ENCODE measurements at regions not wholly inside any gene's neighbourhood (a gene's known extent, or its start where the extent isn't known, plus 50 kb on each side); places are given as distances from the start of the nearest gene placed in this dataset.
"Not testable (repeated sequence)": the region's sequence is repeated elsewhere in the genome, so short reads cannot be mapped to it uniquely, and the experiment has no call there.

DNA sequence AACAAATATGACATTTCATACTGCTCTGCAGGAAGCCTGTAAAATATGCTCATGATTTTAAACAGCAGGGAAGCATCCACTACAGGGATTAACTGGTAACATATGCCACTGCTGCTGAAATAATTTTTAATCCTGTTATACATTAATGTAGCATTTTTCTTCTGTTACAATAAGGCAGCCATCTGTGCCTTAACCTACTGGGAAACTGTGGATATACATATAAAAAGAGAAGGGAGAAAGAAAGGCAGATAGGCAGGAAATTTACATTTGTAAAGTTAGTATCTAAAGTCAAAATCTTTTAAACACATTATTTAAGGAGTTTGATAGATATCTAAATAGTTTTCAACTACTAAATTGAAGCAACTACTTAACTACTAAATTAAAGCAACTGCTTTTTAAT lies 514.6 kb upstream of the KLHL4 start:
- TF ChIP-seq, protein P1, sequence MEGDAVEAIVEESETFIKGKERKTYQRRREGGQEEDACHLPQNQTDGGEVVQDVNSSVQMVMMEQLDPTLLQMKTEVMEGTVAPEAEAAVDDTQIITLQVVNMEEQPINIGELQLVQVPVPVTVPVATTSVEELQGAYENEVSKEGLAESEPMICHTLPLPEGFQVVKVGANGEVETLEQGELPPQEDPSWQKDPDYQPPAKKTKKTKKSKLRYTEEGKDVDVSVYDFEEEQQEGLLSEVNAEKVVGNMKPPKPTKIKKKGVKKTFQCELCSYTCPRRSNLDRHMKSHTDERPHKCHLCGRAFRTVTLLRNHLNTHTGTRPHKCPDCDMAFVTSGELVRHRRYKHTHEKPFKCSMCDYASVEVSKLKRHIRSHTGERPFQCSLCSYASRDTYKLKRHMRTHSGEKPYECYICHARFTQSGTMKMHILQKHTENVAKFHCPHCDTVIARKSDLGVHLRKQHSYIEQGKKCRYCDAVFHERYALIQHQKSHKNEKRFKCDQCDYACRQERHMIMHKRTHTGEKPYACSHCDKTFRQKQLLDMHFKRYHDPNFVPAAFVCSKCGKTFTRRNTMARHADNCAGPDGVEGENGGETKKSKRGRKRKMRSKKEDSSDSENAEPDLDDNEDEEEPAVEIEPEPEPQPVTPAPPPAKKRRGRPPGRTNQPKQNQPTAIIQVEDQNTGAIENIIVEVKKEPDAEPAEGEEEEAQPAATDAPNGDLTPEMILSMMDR (IDR thresholded peaks at IDR 0.05), result no peak
- H3K27me3 ChIP-seq, result no peaks in the 10 kb centered on the region
- H3K4me3 ChIP-seq, result no peak overlapping the region
- H3K4me1 ChIP-seq, result no peaks in the 10 kb centered on the region
- no peaks in the 10 kb centered on the region for H3K36me3 ChIP-seq
- intact Hi-C loops (cut with DNase I), result no loop called here
- no peak overlapping the region for H3K27ac ChIP-seq
- no peak for DNase-seq
- no peaks in the 10 kb centered on the region for H3K9me3 ChIP-seq

DNA sequence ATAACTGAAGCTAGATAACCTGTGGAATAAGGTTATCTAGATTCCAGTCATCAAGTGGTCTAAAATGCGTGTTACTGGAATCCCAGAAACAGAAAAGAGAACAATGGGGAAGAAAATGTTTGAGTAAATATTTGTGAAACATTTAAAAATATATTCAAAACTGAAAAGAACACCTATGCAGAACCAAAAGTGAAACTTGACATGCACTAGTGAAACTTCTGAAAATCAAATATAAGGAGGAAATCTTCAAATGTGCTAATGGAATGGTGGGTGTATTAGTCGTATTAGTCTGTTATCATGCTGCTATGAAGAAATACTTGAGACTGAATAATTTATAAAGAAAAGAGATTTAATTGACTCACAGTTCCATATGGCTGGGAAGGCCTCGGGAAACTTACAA lies 512.4 kb upstream of the KLHL4 start:
- no peak for TF ChIP-seq POLR2A (IDR thresholded peaks at IDR 0.05)
- TF ChIP-seq, protein P1 (IDR thresholded peaks at IDR 0.05), result no peak
- no peak overlapping the region for H3K4me3 ChIP-seq
- no peak overlapping the region for H3K27ac ChIP-seq
- intact Hi-C loops (cut with DNase I), result no loop called here
- no peak for DNase-seq
- H3K9me3 ChIP-seq, result no peaks in the 10 kb centered on the region
- WGBS, 2 donors, result 64 to 68% methylated on average over 2 to 3 of the region's 3 CpGs
- H3K4me1 ChIP-seq, result no peaks in the 10 kb centered on the region
- no peaks in the 10 kb centered on the region for H3K27me3 ChIP-seq
- H3K36me3 ChIP-seq, result no peaks in the 10 kb centered on the region

GRCh38 chrX:87005885-87006284 lies 511.7 kb upstream of the KLHL4 start:
- TF ChIP-seq, protein P1 (IDR thresholded peaks at IDR 0.05), result no peak
- TF ChIP-seq POLR2A (IDR thresholded peaks at IDR 0.05), result no peak
- H3K4me3 ChIP-seq, result no peak overlapping the region
- H3K4me1 ChIP-seq, result no peaks in the 10 kb centered on the region
- intact Hi-C loops (cut with DNase I), result no loop called here
- H3K36me3 ChIP-seq, result no peaks in the 10 kb centered on the region
- no peaks in the 10 kb centered on the region for H3K9me3 ChIP-seq
- no peak for DNase-seq
- H3K27ac ChIP-seq, result no peak overlapping the region
- H3K27me3 ChIP-seq, result no peaks in the 10 kb centered on the region

DNA sequence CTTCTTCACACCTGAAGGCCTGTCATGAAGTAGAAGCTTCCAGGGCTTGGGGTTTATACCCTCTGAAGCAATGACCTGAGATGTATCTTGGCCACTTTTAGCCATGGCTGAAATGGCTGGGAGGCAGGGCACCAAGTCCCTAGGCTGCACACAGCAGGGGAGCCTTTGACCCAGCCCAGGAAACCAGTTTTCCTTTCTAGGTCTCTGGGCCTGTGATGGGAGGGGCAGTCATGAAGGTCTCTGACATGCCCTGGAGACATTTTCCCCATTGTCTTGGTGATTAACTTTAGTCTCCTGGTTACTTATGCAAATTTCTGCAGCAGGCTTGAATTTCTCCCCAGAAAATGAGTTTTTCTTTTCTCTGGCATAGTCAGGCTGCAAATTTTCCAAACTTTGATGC lies 511.0 kb upstream of the KLHL4 start:
- intact Hi-C loops (cut with DNase I), result no loop called here
- DNase-seq, result no peak
- Histone ChIP-seq H3K4me1 (no peaks in the 10 kb centered on the region), H3K4me3 (no peak overlapping the region), H3K27me3 (no peaks in the 10 kb centered on the region), H3K9me3 (no peaks in the 10 kb centered on the region), H3K36me3 (no peaks in the 10 kb centered on the region), H3K27ac (no peak overlapping the region)
- TF ChIP-seq, protein P1 (IDR thresholded peaks at IDR 0.05), result no peak
- no peak for TF ChIP-seq POLR2A (IDR thresholded peaks at IDR 0.05)

DNA sequence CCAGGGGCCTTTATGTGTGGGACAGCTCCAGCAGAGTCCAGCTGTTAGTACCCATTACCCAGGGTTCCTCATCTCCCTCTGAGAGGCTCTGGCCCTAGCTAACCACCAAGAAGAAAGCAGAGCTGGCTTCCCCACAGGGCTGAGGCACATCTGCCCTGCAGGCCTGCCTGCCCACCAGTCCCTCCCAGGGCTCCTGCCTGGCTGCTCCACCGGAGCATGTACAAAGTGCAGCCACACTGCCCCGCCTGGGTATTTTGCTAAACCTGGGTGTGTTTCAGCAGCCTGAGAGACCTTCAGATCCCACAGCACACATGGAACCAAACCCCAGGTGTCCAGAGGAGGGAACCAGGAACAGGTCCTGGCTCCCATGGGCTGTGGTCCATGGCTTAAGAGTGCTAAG lies 500.4 kb upstream of the KLHL4 start:
- H3K27me3 ChIP-seq, result no peaks in the 10 kb centered on the region
- TF ChIP-seq POLR2A (IDR thresholded peaks at IDR 0.05), result no peak
- TF ChIP-seq, protein P1 (IDR thresholded peaks at IDR 0.05), result no peak
- H3K4me3 ChIP-seq, result no peak overlapping the region
- no CpG with 5 or more reads among the region's 2 CpGs for WGBS, 2 donors
- H3K9me3 ChIP-seq, result no peaks in the 10 kb centered on the region
- no peaks in the 10 kb centered on the region for H3K4me1 ChIP-seq
- intact Hi-C loops (cut with DNase I), result no loop called here
- H3K27ac ChIP-seq, result no peak overlapping the region
- no peak for DNase-seq
- H3K36me3 ChIP-seq, result no peaks in the 10 kb centered on the region

GRCh38 chrX:87033115-87033514 lies 484.5 kb upstream of the KLHL4 start:
- H3K27me3 ChIP-seq; H3K27ac ChIP-seq; intact Hi-C loops (cut with DNase I); DNase-seq; H3K4me1 ChIP-seq; H3K4me3 ChIP-seq; H3K36me3 ChIP-seq; H3K9me3 ChIP-seq: not testable (repeated sequence)
- WGBS, 2 donors, result no CpG with 5 or more reads among the region's 25 CpGs
